ENCODE measurements at regions not wholly inside any gene's neighbourhood (a gene's known extent, or its start where the extent isn't known, plus 50 kb on each side); places are given as distances from the start of the nearest gene placed in this dataset.
"Not testable (repeated sequence)": the region's sequence is repeated elsewhere in the genome, so short reads cannot be mapped to it uniquely, and the experiment has no call there.

- DNase-seq (ENCODE audit: low read depth) = no peak
Observed at GRCh38 chr11:44388828-44389657, 79.1 kb upstream of the ALX4 start.

GRCh38 chr11:44389963-44390605 lies 80.1 kb upstream of the ALX4 start:
- no peak for DNase-seq (ENCODE audit: low read depth)

DNA sequence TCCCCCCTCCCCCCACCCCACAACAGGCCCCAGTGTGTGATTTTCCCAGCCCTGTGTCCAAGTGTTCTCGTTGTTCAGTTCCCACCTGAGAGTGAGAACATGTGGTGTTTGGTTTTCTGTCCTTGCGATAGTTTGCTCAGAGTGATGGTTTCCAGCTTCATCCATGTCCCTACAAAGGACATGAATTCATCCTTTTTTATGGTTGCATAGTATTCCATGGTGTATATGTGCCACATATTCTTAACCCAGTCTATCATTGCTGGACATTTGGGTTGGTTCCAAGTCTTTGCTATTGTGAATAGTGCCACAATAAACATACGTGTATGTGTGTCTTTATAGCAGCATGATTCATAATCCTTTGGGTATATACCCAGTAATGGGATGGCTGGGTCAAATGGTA lies 81.1 kb upstream of the ALX4 start:
- not testable (repeated sequence) for DNase-seq (ENCODE audit: low read depth)

DNA sequence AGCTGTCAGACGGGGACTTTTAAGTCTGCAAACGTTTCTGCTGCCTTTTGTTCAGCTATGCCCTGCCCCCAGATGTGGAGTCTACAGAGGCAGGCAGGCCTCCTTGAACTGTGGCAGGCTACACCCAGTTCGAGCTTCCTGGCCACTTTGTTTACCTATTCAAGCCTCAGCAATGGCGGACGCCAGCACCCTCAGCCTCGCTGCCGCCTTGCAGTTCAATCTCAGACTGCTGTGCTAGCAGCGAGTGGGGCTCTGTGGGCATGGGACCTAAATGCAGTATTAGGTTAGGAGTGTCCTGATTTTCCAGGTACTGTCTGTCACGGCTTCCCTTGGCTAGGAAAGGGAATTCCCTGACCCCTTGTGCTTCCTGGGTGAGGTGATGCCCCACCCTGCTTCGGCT lies 86.8 kb upstream of the ALX4 start:
- not testable (repeated sequence) for DNase-seq (ENCODE audit: low read depth)

DNA sequence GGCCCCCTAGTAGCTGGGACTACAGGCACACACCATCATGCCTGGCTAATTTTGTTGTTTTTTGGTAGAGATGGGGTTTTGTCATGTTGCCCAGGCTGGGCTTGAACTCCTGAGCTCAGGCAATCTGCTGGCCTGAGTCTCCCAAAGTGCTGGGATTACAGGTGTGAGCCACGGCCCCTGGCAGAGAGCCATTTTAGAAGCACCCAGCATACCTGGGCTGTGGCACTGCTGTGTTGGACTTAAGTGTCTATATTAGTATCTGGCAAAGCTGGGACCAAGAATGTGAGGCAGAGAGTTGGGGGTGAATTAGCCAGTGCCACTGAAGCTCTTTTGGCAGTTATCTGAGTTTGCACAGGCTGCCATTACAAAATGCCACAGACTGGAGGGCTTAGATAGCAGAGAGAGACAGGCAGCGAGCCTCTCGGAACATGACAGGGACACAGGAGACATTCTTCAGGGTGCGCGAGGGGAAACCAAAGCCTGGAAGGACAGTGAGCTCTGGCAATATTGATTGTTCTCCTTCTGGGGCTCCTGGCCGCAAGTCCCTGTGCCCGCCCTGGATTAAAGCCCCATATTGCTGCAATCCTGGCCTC lies 87.7 kb upstream of the ALX4 start:
- no peak for DNase-seq (ENCODE audit: low read depth)

DNA sequence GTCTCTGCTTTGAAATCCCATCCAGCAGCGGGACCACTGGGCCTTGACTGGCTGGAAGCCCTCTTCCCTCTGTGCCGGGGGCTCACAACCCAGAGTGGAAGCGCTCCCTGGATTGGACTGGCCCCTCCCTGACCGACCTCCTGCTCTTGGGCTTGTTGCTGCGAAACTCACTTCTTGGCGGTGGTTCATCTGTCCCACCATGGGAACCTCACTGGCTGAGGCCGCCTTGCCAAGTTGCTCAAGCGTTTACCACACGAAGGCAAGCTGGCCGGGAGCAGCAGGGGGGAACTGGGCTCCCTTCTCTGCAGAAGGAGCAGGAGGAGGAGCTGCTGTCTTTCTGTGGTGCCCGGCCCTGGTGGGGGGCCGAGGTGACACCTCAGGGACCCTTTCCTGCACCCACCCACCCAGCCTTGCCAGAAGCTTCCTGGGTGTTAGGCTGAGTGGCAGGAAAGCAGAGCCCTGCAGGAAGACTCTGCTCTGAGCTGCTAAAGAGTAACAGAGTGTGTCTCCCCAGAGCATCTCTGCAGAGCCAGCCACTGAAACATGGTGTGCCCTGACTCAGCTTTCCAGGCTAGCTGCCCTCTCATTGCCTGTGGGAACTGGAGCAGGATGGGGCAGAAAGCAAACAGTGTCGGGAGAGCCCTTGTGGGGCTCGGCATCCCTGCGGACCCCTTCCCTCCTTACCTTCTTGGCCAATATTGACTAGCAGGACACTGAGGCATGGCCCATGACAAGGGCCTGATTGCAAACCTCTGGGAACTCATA lies 88.5 kb upstream of the ALX4 start:
- no peak for DNase-seq (ENCODE audit: low read depth)

DNA sequence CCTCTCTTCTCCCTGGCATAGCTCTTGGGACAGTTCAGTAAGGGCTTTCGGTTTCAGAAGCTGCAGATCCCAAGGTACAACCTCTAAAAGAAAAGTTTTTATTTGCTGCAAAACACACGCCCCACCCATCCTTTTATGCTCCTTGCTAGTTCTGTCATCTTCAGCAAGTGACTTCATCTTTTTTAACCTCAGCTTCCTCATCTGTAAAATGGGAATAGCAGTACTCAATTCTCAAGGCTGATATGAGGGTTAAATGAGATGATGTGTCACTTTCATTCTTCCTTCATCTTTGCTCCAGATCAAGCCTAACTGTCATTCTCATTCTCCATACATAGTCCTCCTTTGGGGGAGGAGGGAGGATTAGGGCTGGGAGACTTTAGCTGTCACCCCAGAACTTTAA lies 90.0 kb upstream of the ALX4 start:
- DNase-seq (ENCODE audit: low read depth) = no peak

GRCh38 chr11:44400431-44400830 lies 90.5 kb upstream of the ALX4 start:
- DNase-seq (ENCODE audit: low read depth) = no peak

GRCh38 chr11:44402466-44403075 lies 92.6 kb upstream of the ALX4 start:
- DNase-seq (ENCODE audit: low read depth) = no peak

DNA sequence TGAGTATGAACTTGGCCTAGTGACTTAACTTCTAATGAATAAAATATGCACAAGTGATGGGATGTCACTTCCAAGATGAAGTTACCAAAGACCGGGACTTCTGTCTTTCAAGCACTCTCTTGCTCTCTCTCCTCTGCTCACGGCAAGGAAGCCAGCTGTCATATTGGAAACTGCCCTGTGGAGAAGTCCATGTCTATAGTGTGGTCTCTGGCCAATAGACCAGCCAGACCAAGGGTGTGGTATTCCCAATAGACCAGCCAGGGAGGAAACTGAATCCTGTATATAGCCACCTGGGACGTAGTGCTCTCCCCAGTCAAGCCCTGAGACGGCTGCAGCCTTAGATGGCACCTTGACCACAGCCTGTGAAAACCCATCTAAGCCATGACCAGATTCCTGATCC lies 93.2 kb upstream of the ALX4 start:
- DNase-seq (ENCODE audit: low read depth) = no peak

DNA sequence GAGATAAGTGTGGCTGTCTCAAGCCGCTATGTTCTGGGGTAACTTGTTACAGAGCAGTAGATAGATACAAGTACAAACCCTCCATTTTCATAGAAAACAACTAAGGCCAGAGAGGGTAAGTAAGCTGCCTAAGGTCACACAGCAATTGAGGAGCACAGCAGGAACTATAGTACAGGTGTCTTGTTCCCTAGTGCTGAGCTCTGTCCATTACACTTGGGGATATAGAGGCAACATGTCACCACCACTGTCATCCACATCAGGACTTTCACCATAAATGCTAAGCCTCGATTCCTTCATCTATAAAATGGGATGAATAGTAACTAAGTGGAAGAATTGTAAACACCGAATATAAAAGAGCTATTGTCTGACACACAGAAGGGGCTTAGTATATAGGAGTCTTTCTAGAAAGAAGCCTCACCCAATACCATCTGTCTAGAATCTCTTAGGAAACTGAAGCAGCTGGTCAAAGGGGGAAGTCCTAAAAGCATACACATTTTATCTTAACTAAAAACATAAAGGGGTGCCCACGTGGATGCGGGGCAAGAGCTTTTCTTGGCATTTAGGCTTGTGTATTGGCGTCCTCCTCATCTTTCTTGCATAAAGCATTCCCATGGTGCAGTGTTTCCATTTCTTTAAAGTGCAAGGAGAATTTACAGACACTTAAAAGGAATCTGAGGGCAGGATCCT lies 93.8 kb upstream of the ALX4 start:
- DNase-seq (ENCODE audit: low read depth) = no peak

DNA sequence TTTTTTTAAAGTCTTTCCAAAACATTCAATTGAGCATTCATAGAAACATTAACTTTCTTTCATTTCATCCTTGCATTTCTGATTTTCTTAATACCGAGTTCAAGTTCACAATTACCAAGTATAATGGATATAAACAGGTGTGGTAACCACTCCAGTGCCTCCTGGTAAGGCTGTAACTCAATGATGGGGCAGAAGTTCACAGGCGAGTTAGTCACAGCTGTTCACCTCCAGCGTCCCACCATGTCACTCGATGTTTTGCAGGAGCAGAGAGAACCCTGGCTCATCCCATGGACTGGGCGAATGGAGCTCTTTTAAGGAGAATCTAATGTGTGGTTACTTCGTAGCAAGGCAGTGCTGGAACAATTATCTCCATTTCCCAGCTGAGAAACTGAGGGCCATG lies 94.4 kb upstream of the ALX4 start:
- no peak for DNase-seq (ENCODE audit: low read depth)

DNA sequence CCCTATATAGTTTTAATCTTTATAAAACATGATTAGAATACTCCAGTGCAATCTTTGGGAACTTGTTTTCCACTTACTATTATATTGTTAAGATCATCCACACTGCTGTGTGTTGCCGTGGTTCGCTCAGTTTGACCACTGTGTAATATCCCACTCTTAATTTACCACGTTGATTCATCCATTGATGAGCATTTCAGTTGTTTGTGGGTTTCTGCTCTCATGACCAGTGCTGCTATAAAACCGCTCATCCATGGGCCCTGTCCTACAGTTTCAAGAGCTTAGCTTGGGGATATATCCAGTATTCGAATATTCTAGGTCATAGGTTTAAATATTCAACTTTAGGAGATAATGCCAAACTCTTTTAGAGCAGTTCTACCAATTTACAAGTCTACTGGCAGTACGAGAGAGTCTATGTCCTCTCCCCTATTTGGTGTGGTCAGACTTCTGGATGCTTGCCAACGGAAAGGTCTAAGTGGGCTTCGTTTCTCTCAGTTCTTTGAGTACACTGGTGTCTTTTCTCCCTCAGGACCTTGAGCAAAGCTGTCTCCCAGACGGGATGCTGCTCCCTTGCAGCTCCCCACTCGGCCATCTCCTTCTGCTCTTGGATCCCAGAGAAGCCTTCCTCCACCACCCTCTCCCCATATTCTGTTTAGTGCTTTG lies 94.9 kb upstream of the ALX4 start:
- no peak for DNase-seq (ENCODE audit: low read depth)

GRCh38 chr11:44407211-44407996 lies 97.5 kb upstream of the ALX4 start:
- no peak for DNase-seq (ENCODE audit: low read depth)

DNA sequence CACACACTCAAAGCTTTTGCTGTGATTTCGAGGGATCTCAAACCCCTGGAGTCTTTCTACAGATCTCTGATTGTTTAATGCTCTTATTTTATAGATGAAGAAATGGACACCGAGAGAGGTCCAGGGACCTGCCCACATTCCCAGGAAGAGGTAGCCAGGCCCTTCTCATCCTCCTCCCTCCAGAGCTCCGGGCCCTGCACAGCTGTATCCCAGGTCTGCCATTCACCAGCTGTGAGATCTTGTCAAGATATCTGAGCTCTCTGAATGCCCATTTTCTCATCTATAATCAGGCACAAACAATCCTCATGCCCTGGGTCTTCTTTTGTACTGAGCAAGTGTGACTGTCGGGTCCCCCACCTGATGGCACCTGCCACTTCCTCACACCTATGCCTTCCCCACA lies 98.2 kb upstream of the ALX4 start:
- DNase-seq (ENCODE audit: low read depth) = no peak

DNA sequence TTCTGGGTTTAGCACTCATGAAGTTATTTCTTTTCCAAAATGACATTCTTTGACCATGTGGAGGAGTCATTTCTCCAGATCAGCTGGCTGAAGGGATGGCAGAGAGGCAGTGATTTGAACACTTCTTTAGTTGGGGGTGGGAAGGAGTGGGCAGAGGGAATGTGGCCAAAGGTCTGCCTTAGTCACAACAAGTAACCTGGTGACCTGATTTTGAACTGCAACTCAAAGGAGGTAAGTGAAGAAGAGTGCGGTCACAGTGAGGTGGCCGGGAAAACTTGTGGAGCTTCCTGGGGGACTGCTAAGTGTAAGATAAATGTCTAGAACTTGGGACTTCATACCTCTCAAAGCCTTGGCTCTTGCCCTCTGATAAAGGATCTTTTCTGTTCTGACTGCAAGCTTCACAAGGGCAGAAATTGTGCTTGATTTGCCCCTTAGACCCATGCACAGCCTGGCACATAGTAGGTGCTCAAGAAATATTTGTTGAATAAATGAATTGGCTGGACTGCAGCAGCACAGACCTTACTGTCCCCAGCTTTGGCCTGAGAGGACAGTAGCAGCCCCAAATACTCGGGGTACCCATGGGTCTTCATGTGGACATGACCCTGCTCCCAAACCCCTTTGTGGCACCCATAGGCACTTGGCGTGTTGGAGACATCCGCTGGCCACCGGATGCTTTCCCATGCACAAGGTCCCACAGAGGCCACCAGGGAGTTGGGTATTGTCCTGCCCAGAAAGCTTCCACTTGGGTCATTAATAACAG lies 99.0 kb upstream of the ALX4 start:
- no peak for DNase-seq (ENCODE audit: low read depth)

DNA sequence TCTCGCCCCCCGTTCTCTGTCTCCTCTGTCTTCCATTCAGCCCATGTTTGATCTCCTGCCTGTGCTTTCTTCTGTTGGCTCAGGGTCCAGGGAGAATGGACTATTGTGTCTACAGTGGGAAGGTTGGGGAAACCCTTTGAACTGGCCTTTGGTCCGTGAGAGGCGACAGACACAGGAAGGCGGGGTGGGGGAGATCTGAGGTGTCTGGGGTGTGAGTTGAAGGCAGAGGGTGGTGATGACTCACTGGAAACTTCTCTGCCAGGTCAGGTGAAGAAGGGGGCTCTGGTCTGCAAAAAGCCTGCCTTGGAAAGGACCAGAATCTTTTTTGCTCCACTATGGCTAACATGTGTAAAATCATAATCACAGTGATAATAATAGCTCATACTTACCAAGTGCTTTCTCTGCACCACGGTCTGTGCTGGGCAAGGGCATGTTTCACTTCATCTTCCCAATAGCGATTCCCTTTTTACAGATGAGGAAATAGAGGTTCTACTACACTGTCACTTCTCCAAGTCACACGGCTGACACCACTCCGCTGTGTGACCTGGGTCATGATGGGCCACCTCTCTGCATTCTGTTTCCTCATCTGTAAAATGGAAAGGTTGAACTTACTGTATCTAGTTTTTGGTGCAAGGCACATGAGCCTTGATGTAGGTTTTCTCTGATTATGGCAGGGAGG lies 99.8 kb upstream of the ALX4 start:
- no peak for DNase-seq (ENCODE audit: low read depth)

DNA sequence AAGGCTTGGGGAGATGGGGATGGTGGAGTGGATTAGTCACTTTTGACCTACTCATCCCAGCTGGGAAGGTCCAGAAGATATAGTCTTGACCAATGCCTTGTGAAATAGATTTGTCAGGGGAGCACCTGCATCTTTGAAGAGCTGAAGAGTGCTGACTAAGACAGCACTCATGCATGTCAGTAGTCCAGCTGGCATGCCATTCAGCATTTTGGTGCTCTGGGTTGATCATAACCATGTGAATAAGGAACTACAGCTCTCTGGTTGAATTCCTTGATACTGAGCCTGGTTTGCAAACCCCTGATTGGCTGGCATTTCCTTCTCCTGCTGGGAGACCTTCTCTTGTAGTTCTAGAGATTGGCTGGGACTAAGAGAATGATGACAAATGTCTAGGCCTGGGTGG lies 106.8 kb upstream of the ALX4 start:
- no peak for DNase-seq (ENCODE audit: low read depth)
